Lower lobe of right lung (tissue), 2 donors: ENCODE measurements at regions not wholly inside any gene's neighbourhood (a gene's known extent, or its start where the extent isn't known, plus 50 kb on each side); places are given as distances from the start of the nearest gene placed in this dataset.

ENCODE experiments used
- ATAC-seq, 2 donors: fragments of 200-7000 bp; cut with Tn5 transposase; one replicate each; pipeline ENCODE4 v1.9.1; 2020 to 2022; ENCODE audit warnings: mild to moderate bottlenecking in 2 of 2, moderate library complexity in 2 of 2
- DNase-seq: peaks from one replicate; pipeline ENCODE4 v3.0.0-alpha.2; 2020
- H3K27ac ChIP-seq: fragments of 200-600 bp; one replicate; pipeline ENCODE4 v1.8.0; 2022
- H3K27me3 ChIP-seq: fragments of 200-600 bp; one replicate; pipeline ENCODE4 v1.8.0; 2022; ENCODE audit warnings: low read depth
- H3K36me3 ChIP-seq: fragments of 200-600 bp; one replicate; pipeline ENCODE4 v1.8.0; 2022; ENCODE audit warnings: mild to moderate bottlenecking
- H3K4me1 ChIP-seq: fragments of 200-600 bp; one replicate; pipeline ENCODE4 v1.8.0; 2022
- H3K4me3 ChIP-seq: fragments of 200-600 bp; one replicate; pipeline ENCODE4 v1.8.0; 2022; ENCODE audit warnings: mild to moderate bottlenecking
- H3K9me3 ChIP-seq: fragments of 200-600 bp; one replicate; pipeline ENCODE4 v1.8.0; 2022
- intact Hi-C: fragments of 100-400 bp; cut with DNase I; formaldehyde crosslinking; loops from one replicate; pipeline ENCODE4 v1.11.0; 2022
- TF ChIP-seq, protein P1 (sequence below): fragments of 200-600 bp; IDR thresholded peaks from one replicate; pipeline ENCODE4 v1.8.0; 2022; ENCODE audit warnings: antibody characterized with exemption, mild to moderate bottlenecking
- donor health status: DM: no; HTN: yes; CAD: no; lungs with severe emphysema.

GRCh38 chr15:101550124-101550523 is 60.6 kb upstream of the PCSK6 start:
- Histone ChIP-seq H3K4me3 (no peak overlapping the region), H3K4me1 (no peaks in the 10 kb centered on the region), H3K27ac (no peak overlapping the region), H3K27me3 (peaks cover 8% of the 10 kb centered on the region), H3K9me3 (no peaks in the 10 kb centered on the region), H3K36me3 (no peaks in the 10 kb centered on the region)
- intact Hi-C loops = no loop called here
- DNase-seq (no peak), ATAC-seq (no peak)
- TF ChIP-seq, protein P1, sequence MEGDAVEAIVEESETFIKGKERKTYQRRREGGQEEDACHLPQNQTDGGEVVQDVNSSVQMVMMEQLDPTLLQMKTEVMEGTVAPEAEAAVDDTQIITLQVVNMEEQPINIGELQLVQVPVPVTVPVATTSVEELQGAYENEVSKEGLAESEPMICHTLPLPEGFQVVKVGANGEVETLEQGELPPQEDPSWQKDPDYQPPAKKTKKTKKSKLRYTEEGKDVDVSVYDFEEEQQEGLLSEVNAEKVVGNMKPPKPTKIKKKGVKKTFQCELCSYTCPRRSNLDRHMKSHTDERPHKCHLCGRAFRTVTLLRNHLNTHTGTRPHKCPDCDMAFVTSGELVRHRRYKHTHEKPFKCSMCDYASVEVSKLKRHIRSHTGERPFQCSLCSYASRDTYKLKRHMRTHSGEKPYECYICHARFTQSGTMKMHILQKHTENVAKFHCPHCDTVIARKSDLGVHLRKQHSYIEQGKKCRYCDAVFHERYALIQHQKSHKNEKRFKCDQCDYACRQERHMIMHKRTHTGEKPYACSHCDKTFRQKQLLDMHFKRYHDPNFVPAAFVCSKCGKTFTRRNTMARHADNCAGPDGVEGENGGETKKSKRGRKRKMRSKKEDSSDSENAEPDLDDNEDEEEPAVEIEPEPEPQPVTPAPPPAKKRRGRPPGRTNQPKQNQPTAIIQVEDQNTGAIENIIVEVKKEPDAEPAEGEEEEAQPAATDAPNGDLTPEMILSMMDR = no peak

- TF ChIP-seq, protein P1 = no peak
Measured at GRCh38 chr15:101549647-101550046, 60.1 kb upstream of the PCSK6 start.

GRCh38 chr15:101547737-101548136 is 58.2 kb upstream of the PCSK6 start:
- TF ChIP-seq, protein P1 = no peak

More at GRCh38 chr15:101549647-101550046, 60.1 kb upstream of the PCSK6 start:
- intact Hi-C loops = no loop called here
- H3K9me3 ChIP-seq = no peaks in the 10 kb centered on the region
- H3K27ac ChIP-seq = no peak overlapping the region
- peaks cover 8% of the 10 kb centered on the region for H3K27me3 ChIP-seq
- H3K4me1 ChIP-seq = no peaks in the 10 kb centered on the region
- no peak for DNase-seq
- ATAC-seq = no peak
- H3K4me3 ChIP-seq = no peak overlapping the region
- no peaks in the 10 kb centered on the region for H3K36me3 ChIP-seq

DNA sequence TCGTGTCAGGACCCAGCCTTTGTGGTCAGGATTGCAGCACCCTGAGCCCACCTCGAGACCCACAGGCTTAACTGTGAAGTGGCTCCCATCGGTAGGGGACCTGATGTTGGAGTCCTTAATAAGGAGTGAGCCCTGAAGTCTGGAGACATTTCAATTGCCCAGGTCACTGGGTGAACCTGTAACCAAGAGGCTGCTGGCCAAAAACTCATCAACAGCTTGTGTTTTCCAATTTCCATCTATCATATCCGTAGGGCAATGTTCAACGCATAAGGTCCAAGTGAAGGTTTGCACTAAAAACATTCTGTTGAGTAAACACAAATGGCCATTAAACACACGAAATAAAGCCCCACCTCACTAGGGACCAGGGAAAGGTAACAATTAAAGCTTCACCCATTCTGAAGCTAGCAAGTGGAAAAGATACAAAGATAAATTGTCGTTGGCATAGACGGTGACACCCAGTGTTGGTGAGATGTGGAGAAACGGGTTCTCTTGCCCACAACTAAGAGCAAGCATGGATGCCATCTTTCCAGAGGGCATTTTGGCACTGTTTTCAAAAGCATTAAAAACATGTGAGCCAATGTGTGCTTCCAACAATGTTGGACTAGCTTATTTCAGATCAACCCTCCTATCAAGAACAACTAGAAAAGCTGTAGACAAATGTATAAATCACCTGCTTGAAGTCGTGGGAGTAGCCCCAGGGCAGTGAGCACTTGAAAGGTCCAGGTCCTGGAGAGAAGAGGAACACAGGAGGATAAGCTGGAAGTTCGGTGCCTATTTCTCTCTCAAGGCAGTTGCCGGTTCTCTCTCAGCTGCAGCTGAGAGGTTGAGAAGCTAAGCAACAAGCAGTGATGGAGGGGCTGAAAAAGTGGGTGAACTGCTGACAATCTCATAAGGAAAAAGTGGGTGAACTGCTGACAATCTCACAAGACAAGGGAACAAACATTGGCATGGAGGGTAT is 56.3 kb upstream of the PCSK6 start:
- Histone ChIP-seq H3K36me3 (no peaks in the 10 kb centered on the region), H3K27me3 (peaks cover 17% of the 10 kb centered on the region), H3K4me1 (no peaks in the 10 kb centered on the region), H3K9me3 (no peaks in the 10 kb centered on the region), H3K4me3 (no peak overlapping the region), H3K27ac (no peak overlapping the region)
- intact Hi-C loops = no loop called here
- ATAC-seq (no peak), DNase-seq (no peak)
- TF ChIP-seq, protein P1 = no peak

More at GRCh38 chr15:101547737-101548136, 58.2 kb upstream of the PCSK6 start:
- H3K36me3 ChIP-seq = no peaks in the 10 kb centered on the region
- H3K4me1 ChIP-seq = no peaks in the 10 kb centered on the region
- H3K9me3 ChIP-seq = no peaks in the 10 kb centered on the region
- DNase-seq (no peak), ATAC-seq (no peak)
- peaks cover 19% of the 10 kb centered on the region for H3K27me3 ChIP-seq
- H3K4me3 ChIP-seq = no peak overlapping the region
- intact Hi-C loops = no loop called here
- no peak overlapping the region for H3K27ac ChIP-seq

DNA sequence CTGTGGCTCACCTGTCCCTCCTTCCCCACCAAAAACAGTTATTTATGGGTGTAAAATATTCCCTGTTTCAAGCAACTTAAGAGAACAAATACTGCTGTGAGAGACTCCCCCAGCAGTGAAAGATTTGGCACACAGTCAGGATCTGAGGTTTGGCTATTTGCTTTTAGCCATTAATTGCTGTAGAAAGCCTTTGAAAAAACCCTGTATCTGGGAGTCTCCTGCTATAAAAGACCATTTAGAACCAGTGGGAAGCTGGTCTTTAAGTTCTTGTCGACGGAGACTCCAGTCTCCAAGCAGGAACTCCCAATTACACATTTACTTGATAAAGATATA is 55.1 kb upstream of the PCSK6 start:
- ATAC-seq (no peak), DNase-seq (no peak)
- Histone ChIP-seq H3K4me1 (no peaks in the 10 kb centered on the region), H3K36me3 (no peaks in the 10 kb centered on the region), H3K4me3 (no peak overlapping the region), H3K27ac (no peak overlapping the region), H3K9me3 (no peaks in the 10 kb centered on the region), H3K27me3 (peaks cover 14% of the 10 kb centered on the region)
- intact Hi-C loops = no loop called here
- TF ChIP-seq, protein P1 = no peak
